HG03571 (cell line): ENCODE measurements at regions not wholly inside any gene's neighbourhood (a gene's known extent, or its start where the extent isn't known, plus 50 kb on each side); places are given as distances from the start of the nearest gene placed in this dataset.
"Not testable (repeated sequence)": the region's sequence is repeated elsewhere in the genome, so short reads cannot be mapped to it uniquely, and the experiment has no call there.

ENCODE experiments used
- ATAC-seq: cut with Tn5 transposase; IDR thresholded peaks from one replicate; pipeline ENCODE4 v1.9.1; 2021; ENCODE audit not compliant: unreplicated experiment

DNA sequence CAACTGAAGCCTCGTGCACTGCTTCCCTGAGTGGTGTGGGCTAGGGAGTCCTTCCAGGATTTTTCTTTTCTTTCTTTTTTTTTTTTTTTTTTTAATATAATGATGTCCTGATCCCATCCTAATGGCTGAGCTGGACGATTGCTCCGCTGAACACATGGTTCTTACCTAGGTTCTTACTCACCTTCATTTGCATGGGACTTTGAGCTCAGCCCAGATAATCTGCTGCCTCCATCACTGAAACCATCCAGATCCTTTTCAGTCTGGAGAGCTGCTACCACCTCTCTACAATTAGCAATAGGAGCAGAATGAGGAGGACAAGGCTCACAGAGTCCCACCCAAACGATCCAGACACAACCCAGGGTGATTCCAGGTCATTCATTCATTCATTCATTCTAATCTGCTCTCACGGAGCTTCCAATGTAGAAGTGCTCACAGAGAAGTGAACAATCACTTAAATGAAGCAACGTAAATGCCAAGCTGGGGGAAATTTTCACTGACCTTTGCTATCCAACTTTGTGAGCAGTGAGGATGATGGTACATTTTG is 246.3 kb upstream of the RREB1 start:
- ATAC-seq, result no peak

DNA sequence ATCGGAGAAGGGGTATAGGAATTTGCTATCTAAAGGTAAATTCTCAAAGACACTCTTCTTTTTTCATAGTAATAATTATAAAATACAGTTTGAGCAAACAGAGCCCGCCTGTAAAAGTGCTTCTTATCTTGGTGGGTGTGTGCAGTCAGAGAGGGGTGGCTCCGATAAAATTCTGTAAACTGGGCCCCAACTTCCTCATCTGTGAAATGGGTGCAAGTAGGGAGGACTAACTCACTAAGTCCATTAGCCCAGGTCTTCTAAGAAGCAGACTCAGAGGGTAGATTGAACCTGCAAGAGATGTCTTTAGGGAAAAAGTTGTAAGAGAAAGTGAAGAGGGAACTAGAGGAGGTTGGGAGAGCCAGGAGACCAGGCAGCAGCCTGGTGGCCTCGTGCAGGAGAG is 245.8 kb upstream of the RREB1 start:
- no peak for ATAC-seq

DNA sequence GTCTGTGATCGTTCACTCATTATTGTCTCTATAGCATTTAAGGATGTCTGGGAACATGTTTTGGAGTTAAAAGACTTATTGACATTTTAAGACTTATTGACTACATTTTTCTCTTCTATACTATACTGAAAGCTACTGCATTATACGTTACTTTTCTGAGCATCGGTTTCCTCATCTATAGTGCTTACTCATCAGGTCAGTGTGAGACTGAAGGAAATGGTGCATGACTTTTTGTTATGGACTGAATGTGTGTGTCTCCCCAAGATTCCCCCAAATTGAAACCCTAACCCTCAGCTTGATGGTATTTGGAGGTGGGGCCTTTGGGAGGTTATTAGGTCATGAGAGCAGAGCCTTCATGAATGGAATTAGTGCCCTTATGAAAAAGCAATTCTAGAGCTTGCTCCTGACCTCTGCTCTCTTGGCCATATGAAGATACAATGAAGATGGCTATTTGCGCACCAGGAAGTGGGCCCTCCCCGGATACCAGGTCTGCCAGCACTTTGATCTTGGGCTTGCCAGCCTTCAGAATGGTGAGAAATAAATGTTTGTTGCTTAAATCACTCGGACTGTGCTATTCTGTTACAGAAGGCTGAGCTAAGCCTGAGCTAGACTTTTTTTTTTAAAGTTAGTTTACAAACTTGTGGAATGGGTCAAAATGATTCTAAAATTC is 243.7 kb upstream of the RREB1 start:
- no peak for ATAC-seq

DNA sequence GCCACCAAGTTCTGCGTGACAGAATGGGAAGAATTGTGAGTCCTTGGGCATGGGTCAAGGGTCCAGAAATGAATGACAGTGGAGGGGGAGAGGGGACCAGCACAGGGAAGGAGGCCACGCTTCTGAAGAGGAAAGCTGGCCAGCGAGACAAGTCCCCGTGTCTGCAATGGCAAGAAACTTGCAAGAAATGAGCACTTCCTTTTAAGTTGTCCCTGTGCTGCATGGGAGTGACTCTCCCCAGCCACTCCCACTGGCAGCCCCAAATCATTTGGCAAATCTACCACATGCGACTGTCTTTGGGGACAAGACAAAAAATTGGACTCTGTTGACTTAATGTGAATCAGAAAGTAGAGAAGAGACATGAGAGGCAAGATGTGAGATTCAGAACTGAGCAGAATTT is 242.2 kb upstream of the RREB1 start:
- ATAC-seq, result no peak

DNA sequence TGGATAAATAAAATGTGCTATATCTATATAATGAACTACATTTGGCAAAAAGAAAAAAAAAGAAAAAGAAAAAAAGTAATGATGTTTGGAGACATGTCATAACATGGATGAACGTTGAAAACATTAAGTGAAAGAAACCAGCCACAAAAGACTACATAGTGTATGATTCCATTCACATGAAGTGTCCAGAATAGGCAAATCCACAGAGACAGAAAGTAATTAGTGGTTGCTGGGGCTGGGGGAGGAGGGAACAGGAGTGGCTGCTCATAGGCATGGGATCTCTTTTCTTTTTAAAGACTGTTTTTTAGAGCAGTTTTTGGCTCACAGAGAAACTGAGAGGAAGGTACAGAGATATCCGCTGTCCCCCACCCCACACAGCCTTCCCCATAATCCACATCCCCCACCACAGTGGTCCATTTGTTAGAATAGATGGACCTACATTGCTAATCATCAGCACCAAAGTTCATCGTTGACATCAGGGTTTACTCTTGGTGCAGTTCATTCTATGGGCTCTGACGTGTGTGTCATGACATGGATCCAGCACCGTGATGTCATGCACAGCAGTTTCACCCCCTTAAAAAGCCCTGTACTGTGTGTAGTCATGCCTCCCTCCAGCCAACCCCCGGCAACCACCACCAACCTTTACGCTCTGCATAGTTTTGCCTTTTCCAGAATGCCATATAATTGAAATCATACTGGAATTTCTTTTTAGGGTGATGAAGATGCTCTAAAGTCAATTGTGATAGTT is 240.9 kb upstream of the RREB1 start:
- no peak for ATAC-seq

DNA sequence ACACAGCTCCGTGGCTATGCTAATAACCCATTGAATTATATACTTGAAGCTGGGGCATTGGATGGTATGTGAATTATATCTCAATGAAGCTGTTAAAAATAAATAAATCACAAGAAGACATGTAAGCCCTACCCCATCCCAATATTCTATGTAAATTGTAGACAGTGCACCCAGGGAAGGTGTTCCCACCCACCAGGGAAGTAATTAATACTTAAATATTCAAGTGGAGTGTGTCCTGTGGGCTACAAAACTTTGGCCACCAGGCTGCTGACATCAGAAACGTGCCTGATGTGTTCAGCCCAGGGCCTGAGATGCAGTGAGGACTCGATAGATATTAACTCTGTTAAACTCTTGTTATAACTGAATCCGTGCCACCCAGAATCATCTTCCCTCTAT is 240.4 kb upstream of the RREB1 start:
- no peak for ATAC-seq

DNA sequence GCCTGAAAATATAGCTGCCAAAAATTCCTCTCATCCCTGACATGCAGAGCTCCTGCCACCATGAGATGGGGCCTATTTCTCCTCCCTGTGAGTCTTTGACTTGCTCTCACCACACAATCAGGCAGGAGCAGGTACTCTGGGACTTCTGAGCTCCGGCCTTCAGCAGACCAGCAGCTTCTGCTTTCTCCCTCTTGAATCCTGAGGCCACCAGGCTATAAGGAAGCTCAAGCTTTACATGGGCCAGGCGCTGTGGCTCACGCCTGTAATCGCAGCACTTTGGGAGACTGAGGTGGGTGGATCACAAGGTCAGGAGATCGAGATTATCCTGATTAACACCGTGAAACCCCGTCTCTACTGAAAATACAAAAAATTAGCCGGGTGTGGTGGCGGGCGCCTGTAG is 238.7 kb upstream of the RREB1 start:
- no peak for ATAC-seq

DNA sequence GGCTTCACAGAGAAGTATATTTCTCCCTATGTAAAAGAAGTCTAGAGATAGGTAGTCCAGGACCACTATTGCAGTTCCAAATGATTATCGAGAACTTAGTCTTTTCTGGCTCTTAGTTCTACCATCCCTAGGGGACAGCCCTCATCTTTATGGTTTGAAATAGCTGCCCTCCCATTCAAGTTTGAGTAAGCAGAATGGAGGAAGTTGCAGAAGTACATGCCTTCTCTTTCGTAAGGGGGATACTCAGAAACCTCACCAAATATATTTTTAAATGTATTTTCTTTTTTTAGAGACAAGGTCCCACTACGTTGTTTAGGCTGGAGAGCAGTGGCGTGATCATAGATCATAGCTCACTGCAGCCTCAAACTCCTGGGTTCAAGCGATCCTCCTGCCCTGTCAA is 236.8 kb upstream of the RREB1 start:
- ATAC-seq, result no peak

DNA sequence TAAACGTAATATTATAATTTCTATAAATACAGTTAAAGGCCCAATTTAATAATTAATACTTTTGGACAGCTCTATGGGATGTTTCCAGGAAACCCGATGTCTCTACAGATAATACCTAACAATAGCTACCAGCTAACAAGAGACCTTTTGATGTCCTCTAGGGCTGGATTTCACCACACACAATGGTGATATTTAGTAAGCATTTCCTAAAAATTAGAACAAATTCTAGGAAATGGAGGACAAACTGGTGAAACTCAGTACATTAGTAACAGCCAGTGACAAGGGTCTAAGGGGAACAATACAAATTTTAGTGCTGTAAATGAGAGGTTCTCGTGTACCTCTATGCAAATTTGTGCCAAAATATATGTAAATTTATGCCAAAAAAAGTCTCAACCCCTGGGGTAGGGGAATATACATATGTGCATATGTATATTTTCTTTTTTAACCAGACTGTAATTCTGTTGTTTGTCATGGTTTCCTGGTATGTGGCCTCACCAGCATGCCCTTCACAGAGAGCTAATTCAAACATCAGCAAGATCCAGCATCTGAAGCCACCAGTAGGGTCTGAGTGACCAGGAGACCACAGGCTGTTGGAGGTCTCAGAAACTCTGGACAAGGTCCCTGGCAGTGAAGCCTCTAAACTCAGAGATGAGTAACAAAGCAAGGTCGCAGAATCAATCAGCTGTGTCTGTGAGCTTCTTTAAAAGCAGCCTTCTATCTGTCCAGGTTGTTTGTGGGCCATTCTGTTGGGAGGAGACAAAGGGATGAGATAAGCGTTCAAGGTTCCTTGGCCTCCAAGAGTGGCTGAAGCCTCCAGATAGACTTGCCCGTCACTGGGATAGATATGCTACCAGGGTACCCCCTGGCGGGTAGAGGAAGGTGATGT is 235.1 kb upstream of the RREB1 start:
- no peak for ATAC-seq

DNA sequence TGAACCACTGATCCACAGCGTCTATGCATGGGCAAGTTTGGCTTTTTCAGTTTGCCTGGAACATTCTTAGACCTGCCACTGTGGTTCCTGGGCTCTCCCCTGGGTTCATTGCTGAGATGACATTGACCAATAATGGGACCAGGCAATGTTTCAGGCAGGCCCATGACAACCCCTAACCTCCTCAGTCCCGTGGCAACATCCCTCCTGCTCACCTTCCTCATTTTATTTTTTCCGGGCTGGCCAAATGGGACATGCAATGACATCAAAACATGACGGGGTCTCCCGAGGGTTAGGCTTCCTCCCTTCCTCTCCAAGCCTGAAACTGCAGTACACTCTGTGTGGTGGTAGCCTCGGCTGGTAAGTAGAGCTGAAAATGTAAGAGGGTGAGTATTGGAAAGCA is 234.0 kb upstream of the RREB1 start:
- no peak for ATAC-seq

DNA sequence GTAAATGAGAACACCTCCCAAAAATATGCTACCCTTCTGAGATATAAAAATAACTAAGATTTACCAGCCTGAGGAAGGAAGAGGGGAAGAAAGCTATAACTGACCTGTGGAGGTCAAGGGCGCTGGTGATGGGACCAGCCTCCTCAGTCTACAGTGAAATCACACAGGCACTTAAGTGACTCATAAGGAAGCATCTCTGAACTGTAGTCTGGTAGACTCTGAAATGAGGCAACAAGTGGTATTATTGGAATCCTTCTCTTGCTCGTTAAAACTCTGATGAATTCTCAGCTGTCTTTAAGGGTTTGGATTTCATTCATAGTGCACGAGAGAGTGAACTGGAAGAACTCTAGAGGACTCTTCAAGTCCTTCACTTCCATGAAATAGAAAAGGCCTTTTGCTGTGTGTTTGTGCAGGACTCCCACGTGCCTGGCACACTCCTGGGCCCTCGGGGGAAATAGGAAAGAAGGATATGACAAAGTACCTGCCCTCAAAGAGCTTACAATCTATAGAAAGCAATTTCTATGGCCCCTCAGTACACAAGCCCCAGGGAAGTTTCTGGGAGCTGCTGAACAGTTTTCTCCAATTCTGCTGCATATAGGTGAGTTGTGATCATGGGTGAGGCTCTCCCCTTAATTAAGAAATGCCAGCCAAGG is 231.8 kb upstream of the RREB1 start:
- no peak for ATAC-seq

DNA sequence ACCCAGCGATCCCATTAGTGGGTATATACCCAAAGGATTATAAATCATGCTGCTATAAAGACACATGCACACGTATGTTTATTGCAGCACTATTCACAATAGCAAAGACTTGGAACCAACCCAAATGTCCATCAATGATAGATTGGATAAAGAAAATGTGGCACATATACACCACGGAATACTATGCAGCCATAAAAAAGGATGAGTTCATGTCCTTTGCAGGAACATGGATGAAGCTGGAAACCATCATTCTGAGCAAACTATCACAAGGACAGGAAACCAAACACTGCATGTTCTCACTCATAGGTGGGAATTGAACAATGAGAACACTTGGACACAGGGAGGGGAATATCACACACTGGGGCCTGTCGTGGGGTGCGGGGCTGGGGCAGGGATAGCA is 230.0 kb upstream of the RREB1 start:
- not testable (repeated sequence) for ATAC-seq

DNA sequence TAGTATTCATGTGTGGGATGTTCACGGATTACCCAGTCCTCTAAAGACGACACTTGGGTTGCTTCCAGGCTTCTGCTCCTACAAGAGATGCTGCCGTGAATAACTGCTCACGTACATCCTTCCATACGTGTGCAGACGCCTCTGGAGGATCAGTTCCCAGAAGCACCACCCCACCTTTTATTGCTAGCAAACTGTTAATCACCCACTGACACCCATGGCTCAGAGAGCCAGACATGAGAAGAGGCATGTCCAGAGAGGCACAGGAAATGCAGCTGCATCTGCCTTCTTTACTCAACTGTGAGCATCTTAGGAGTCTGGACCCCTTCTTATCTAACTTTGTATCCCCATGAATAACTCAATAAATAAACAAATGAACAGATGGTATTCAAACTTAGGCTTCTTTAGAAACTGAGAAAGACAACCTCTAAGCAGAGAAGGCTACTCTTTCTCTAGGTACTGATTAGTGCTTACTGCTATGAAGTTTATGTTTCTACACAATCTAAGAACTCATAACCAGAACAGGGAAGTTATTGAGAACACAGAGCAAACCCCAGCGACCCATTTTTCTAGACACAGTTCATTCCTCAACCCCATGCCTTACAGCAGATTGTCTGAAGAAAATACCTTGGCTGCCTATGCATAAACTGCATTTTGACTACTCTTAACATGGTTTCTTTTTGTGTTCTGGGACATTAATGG is 228.7 kb upstream of the RREB1 start:
- ATAC-seq, result no peak

DNA sequence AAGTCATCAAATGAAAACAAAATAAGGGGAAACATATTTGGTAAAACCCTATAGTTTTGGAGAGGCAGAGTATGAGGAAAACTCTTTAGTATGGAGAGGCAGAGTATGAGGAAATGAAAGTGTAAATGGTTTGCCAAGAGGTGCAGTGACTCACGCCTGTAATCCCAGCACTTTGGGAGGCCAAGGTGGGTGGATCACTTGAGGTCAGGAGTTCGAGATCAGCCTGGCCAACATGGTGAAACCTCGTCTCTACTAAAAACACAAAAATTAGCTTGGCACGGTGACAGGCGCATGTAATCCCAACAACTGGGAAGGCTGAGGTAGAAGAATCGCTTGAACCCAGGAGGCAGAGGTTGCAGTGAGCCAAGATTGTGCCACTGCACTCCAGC is 228.2 kb upstream of the RREB1 start:
- not testable (repeated sequence) for ATAC-seq

DNA sequence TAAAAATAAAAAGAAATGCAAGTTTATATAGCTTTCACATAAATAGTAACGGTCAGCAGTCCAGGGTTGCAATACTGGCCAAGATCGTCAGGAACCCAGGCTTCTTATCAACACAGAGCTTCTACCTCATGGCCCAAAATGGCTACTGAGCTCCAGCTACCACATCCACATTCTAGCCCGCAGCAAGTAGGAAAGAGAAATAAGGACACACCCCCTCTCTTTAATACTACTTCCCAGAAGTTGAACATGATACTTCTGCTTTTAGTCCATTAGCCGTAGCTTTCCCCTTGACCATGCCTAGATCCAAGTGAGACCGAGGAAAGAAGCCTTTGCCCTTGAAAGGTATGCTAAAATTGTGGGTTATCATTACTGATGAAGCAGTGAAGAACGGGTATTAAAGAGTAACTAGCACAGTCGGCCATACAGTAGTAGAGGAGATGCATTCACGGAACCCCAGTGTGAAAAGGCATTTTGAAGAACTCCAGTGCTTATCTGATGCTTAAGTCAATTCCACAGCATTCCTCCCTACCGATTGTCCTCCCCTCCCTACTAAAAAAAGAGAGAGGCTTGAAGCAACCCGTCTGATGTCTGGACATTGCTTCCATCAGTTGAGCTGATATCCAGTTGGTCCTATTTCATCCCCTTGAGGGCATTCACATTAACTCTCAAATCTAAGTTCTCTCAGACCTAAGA is 226.9 kb upstream of the RREB1 start:
- ATAC-seq, result no peak

DNA sequence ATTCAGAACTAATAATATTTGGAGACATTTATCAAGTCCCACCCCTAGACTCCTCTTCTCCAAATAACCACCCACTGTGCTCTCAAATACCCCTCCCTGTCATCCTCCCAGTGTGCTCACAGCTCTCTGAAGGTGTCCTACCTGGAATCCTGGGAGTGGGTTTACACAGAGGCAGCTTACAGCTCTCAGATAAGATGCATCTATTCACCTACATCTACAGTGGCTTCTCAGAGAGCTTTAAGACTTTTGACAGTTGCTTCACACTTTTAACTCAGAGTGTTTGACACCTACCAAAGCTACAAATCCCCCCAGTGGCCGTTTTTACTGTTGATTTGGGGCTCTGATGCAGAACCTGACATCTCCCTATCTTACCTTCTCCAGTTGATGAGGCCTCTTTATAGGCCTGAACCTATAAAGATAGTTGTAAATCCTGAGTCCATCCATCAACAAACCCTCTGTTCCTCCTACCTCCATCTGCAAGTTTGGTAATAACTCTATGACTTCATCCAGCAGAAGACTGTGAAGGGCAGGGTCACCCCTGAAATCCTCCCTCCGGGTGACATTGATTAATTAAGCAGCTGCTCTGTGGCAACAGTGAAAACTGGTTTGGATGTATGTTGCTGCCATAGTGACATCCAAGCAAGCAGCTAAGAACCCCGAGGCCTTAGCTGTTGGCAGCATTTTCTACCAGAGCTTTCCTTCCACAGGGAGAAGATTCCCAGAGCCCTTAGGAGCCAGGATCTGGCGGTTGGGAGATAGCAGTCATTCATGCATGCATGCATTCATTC is 226.1 kb upstream of the RREB1 start:
- no peak for ATAC-seq

DNA sequence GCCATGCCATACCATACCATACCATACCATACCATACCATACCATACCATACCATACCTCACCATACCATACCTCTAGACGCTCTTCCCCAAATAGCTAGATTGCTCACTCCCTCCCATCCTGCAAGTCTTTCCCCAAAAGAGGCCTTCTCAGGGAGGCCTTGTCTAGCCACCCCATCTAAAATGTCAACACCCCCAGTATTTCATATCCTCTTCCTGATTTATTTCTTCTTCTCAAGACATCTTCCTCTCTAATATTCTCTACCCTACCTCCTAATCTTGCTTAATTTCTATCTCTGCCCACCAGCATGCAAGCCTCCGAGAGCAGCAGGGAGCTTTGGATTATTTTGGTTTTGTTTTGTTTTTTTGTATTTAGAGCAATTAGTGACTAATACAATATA is 225.2 kb upstream of the RREB1 start:
- no peak for ATAC-seq

DNA sequence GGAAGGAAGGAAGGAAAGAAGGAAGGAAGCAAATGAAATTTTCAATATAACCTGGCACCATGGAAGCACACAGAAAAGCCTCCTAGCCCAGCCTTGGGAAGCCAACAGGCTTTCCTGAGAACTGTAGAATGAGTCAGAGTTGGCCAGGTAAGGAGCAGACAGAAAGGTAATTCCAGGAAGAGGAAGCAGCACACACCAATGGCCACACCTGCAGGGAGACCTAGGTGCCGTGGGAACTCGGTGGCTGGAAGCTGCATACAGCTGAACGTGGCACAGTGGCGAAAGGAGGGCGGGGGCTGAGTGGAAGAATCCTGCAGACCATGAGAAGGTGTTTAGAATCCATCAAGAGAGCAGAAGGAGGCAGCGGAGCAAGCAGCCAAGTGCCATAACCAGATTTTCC is 224.8 kb upstream of the RREB1 start:
- no peak for ATAC-seq

DNA sequence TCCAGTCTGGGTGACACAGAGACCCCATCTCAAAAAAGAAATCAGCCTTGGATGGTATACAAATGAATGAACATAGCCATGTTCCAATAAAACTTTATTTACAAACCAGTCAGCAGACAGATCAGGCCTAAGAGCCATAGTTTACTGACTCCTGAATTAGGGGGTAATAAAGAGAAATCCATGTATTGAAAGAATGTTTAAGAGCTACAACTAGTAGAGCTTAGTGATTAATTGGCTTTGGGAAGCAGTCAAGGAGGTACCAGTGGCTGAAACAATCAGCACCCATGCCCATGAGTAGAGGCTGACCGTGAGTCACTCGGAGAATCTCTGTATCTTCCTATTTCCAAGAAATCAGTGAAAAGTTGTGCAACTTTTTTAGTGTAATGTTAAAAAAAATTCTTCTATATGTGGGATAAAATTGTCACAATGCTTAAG is 223.6 kb upstream of the RREB1 start:
- ATAC-seq, result no peak
